ENCODE measurements at regions not wholly inside any gene's neighbourhood (a gene's known extent, or its start where the extent isn't known, plus 50 kb on each side); places are given as distances from the start of the nearest gene placed in this dataset.
"Not testable (repeated sequence)": the region's sequence is repeated elsewhere in the genome, so short reads cannot be mapped to it uniquely, and the experiment has no call there.

DNA sequence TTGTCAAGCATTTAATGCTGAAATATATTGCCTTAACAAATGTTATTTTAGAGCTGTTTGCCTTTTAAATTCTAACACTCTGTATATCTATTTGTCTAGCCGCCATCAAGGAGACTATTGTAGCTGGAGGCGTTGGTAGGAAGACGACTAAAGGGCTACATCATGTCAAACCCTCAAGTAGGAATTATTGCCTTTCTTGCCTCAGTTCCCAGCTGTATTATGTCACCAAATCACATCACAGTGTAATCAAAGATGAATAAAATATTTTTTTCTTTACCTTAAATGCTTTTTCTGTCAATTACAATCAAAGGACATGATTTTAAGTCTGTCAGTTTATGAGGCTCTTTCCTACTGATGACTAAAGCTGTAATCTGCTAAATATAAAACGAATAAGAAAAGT lies 233.1 kb downstream of the ZIC4 start:
- no peak for TF ChIP-seq Cebpa-rat (IDR thresholded peaks at IDR 0.05)
- Histone ChIP-seq H3K4me2 (no peak overlapping the region), H3K9ac (no peak overlapping the region), H3K27me3 (no peaks in the 10 kb centered on the region), H3K9me3 (replicated peaks in 1 of 11) (no peaks in the 10 kb centered on the region), H3K36me3 (no peaks in the 10 kb centered on the region), H4K20me1 (no peaks in the 10 kb centered on the region), H3K27ac (no peak overlapping the region), H3K4me1 (no peaks in the 10 kb centered on the region), H3K4me3 (no peak overlapping the region)

- Histone ChIP-seq H3K4me1 (peaks cover 0 to 17% (median 11%) of the 10 kb centered on the region in 10 experiments; a peak in 13 of 20 replicates), H3K27me3 (no peaks in the 10 kb centered on the region), H3K36me3 (no peaks in the 10 kb centered on the region), H3K9ac (no peak overlapping the region), H3K4me3 (no peak overlapping the region), H4K20me1 (no peaks in the 10 kb centered on the region), H3K27ac (no peak overlapping the region), H3K4me2 (no peak overlapping the region), H3K9me3 (replicated peaks in 1 of 11) (no peaks in the 10 kb centered on the region)
- no peak for TF ChIP-seq Cebpa-rat (IDR thresholded peaks at IDR 0.05)
Measured at GRCh38 chr3:147162743-147163142, 243.6 kb downstream of the ZIC4 start.

DNA sequence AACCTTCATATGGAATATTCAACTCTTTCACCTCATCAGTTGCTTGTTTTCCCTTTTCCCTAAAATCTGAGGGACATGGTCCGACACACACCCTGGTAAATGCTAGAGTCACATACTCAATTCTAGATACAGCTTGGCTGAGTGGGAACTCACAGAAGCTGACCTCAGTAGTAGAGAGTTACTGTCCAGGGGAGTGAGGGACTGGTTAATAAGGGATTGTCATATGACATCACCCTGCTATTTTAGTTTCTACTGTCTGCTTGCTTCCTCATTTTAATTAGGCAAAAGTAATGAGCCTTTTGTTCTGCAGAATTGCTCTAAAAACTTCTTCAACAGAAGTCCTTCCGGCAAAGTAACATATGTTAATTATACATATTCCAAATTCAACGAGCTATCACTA lies 244.5 kb downstream of the ZIC4 start:
- no peaks in the 10 kb centered on the region for H4K20me1 ChIP-seq
- H3K4me1 ChIP-seq = peaks cover 0 to 17% (median 11%) of the 10 kb centered on the region in 10 experiments; a peak in 13 of 20 replicates
- H3K27ac ChIP-seq = no peak overlapping the region
- no peaks in the 10 kb centered on the region for H3K27me3 ChIP-seq
- no peaks in the 10 kb centered on the region for H3K9me3 ChIP-seq (replicated peaks in 1 of 11)
- no peaks in the 10 kb centered on the region for H3K36me3 ChIP-seq
- no peak overlapping the region for H3K9ac ChIP-seq
- peak overlapping the region in 3 of 11 experiments; percentile 15 to 62 (median 60); a peak in 6 of 22 replicates for H3K4me2 ChIP-seq
- no peak overlapping the region for H3K4me3 ChIP-seq
- no peak for TF ChIP-seq Cebpa-rat (IDR thresholded peaks at IDR 0.05)

DNA sequence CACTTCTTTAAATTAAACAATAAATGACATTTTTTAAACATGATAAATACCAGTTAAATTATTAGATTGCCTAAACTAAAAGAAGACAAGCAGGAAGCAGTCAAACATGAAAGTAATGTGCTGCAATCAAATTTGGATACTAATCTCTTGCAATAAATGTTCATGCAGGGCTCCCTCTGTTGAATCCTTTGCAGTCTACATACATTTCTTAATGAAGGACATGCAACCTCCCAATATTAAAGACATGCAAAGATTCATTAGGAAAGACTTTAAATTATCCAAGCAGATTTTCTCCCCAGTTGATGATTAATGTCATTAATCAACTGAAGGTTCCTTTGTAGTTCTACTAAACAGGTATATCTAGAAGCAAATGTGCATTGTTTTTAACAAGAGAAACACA lies 245.4 kb downstream of the ZIC4 start:
- Histone ChIP-seq H4K20me1 (no peaks in the 10 kb centered on the region), H3K9ac (no peak overlapping the region), H3K36me3 (no peaks in the 10 kb centered on the region), H3K27ac (no peak overlapping the region), H3K27me3 (no peaks in the 10 kb centered on the region), H3K4me1 (peaks cover 0 to 17% (median 11%) of the 10 kb centered on the region in 10 experiments; a peak in 13 of 20 replicates), H3K9me3 (replicated peaks in 1 of 11) (0 out of 22 replicates have a peak, but pooled peaks cover 0 to 2% (median 0%) of the 10 kb centered on the region in 11 experiments), H3K4me2 (no peak overlapping the region), H3K4me3 (no peak overlapping the region)
- no peak for TF ChIP-seq Cebpa-rat (IDR thresholded peaks at IDR 0.05)

- peak overlapping the region in 4 of 11 experiments; percentile 8 to 44 (median 28); a peak in 7 of 22 replicates for H3K4me2 ChIP-seq
- H4K20me1 ChIP-seq = no peaks in the 10 kb centered on the region
- H3K4me3 ChIP-seq = no peak overlapping the region
- no peak for TF ChIP-seq Cebpa-rat (IDR thresholded peaks at IDR 0.05)
- H3K4me1 ChIP-seq = peaks cover 0 to 17% (median 11%) of the 10 kb centered on the region in 10 experiments; a peak in 13 of 20 replicates
- H3K27me3 ChIP-seq = no peaks in the 10 kb centered on the region
- peaks cover 8 to 17% (median 13%) of the 10 kb centered on the region in 11 experiments; a peak in 21 of 22 replicates for H3K9me3 ChIP-seq (replicated peaks in 1 of 11)
- no peak overlapping the region for H3K9ac ChIP-seq
- H3K27ac ChIP-seq = no peak overlapping the region
- H3K36me3 ChIP-seq = no peaks in the 10 kb centered on the region
Measured at GRCh38 chr3:147159141-147159540, 247.2 kb downstream of the ZIC4 start.

DNA sequence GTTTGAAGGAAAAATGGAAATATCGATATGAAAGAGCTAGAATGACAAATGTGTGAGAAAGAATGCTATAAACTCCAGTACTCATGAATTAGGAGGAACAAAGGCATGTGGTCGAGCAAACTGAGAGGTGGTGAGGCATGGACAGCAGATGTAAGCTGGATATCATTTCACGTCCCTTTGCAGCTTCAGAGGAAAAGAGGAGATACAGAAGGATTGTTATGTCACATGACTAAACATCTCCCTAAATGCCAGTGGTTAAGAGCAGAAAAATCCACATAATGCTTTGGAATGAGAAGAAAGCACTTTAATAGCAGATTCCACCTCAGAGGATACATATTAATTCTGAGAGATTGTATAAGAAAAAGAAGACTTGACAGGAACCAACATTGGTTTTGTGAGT lies 248.7 kb downstream of the ZIC4 start:
- H3K27ac ChIP-seq = no peak overlapping the region
- no peak overlapping the region for H3K9ac ChIP-seq
- no peaks in the 10 kb centered on the region for H4K20me1 ChIP-seq
- H3K9me3 ChIP-seq (replicated peaks in 1 of 11) = peaks cover 14 to 22% (median 18%) of the 10 kb centered on the region in 11 experiments; a peak in 21 of 22 replicates
- H3K4me3 ChIP-seq = no peak overlapping the region
- H3K4me2 ChIP-seq = no peak overlapping the region
- H3K27me3 ChIP-seq = no peaks in the 10 kb centered on the region
- H3K36me3 ChIP-seq = no peaks in the 10 kb centered on the region
- H3K4me1 ChIP-seq = peaks cover 0 to 17% (median 11%) of the 10 kb centered on the region in 10 experiments; a peak in 13 of 20 replicates
- TF ChIP-seq Cebpa-rat (IDR thresholded peaks at IDR 0.05) = no peak

DNA sequence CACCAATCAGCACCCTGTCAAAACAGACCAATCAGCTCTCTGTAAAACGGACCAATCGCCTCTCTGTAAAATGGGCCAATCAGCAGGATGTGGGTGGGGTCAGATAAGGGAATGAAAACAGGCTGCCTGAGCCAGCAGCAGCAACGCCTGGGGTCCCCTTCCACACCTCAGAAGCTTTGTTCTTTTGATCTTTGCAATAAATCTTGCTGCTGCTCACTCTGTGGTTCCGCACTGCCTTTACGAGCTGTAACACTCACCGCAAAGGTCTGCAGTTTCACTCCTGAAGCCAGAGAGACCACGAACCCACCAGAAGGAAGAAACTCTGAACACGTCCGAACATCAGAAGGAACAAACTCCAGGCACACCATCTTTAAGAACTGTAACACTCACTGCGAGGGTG lies 251.4 kb downstream of the ZIC4 start:
- H3K36me3 ChIP-seq, H4K20me1 ChIP-seq, H3K27me3 ChIP-seq, H3K4me3 ChIP-seq, H3K9ac ChIP-seq, H3K4me2 ChIP-seq, H3K27ac ChIP-seq: not testable (repeated sequence)
- H3K9me3 ChIP-seq (replicated peaks in 1 of 11) = peaks cover 14 to 22% (median 18%) of the 10 kb centered on the region in 11 experiments; a peak in 21 of 22 replicates
- peaks cover 0 to 13% (median 7%) of the 10 kb centered on the region in 10 experiments; a peak in 6 of 20 replicates for H3K4me1 ChIP-seq

- Histone ChIP-seq H3K36me3 (no peaks in the 10 kb centered on the region), H3K4me1 (peaks cover 0 to 8% (median 5%) of the 10 kb centered on the region in 10 experiments; a peak in 6 of 20 replicates), H3K27me3 (no peaks in the 10 kb centered on the region), H3K4me2 (no peak overlapping the region), H3K9me3 (replicated peaks in 1 of 11) (peaks cover 14 to 22% (median 18%) of the 10 kb centered on the region in 11 experiments; a peak in 21 of 22 replicates), H3K27ac (no peak overlapping the region), H3K9ac (no peak overlapping the region), H4K20me1 (no peaks in the 10 kb centered on the region), H3K4me3 (no peak overlapping the region)
- TF ChIP-seq Cebpa-rat (IDR thresholded peaks at IDR 0.05) = no peak
Measured at GRCh38 chr3:147153830-147154539, 252.4 kb downstream of the ZIC4 start.

DNA sequence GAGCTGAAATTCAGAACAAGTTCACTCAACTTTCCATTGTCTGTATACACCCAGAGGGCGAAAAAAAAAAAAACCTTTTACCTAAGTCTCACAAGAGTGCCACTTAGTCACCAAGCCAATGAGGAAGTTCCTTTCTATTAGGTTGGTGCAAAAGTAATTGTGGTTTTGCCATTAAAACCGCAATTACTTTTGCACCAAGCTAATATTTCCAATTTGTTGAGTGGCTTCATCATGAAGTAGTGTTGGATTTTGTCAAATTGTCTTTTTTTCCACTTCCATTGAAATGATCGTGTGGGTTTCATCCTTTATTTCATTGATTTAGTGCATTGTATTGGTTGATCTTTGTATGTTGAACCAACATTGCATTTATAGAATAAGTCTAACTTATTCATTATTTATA lies 253.9 kb downstream of the ZIC4 start:
- H4K20me1 ChIP-seq = no peaks in the 10 kb centered on the region
- no peaks in the 10 kb centered on the region for H3K36me3 ChIP-seq
- H3K9ac ChIP-seq = no peak overlapping the region
- no peak for TF ChIP-seq Cebpa-rat (IDR thresholded peaks at IDR 0.05)
- H3K27ac ChIP-seq = no peak overlapping the region
- H3K27me3 ChIP-seq = no peaks in the 10 kb centered on the region
- peaks cover 14 to 22% (median 18%) of the 10 kb centered on the region in 11 experiments; a peak in 21 of 22 replicates for H3K9me3 ChIP-seq (replicated peaks in 1 of 11)
- no peak overlapping the region for H3K4me3 ChIP-seq
- no peak overlapping the region for H3K4me2 ChIP-seq
- H3K4me1 ChIP-seq = no peaks in the 10 kb centered on the region
